Thoracic aorta (tissue), 2 donors: ENCODE measurements at regions not wholly inside any gene's neighbourhood (a gene's known extent, or its start where the extent isn't known, plus 50 kb on each side); places are given as distances from the start of the nearest gene placed in this dataset.

Experiments
- ATAC-seq: fragments of 150-250 bp; one replicate; pipeline ENCODE4 v1.8.0; 2017; ENCODE audit warnings: low read depth; ENCODE audit not compliant: insufficient number of reproducible peaks, low FRiP score
- DNase-seq: peaks from one replicate; pipeline ENCODE4 v3.0.0-alpha.2; 2020; ENCODE audit warnings: low spot score
- H3K27ac ChIP-seq, 2 donors: fragments of 200-600 bp; sonication (generic); 1 replicate in 1 of 2; 2 replicates in 1 of 2; pipeline ENCODE4 v1.5.1; 2016; ENCODE audit warnings: mild to moderate bottlenecking in 2 of 2, moderate library complexity in 2 of 2
- H3K27me3 ChIP-seq: fragments of 200-600 bp; sonication (generic); replicated peaks from 2 replicates; pipeline ENCODE4 v1.6.0; 2016; ENCODE audit warnings: mild to moderate bottlenecking; ENCODE audit not compliant: insufficient read depth
- H3K36me3 ChIP-seq: fragments of 200-600 bp; sonication (generic); one replicate; pipeline ENCODE4 v1.5.1; 2016
- H3K4me1 ChIP-seq, 2 donors: fragments of 200-600 bp; sonication (generic); 1 replicate in 1 of 2; 2 replicates in 1 of 2; pipeline versions ENCODE4 v1.5.1 to v1.6.0; 2016; ENCODE audit warnings: low read depth in 2 of 2, mild to moderate bottlenecking in 1 of 2; ENCODE audit not compliant: control insufficient read depth in 1 of 2
- H3K4me3 ChIP-seq: fragments of 200-600 bp; sonication (generic); 2 replicates; pipeline ENCODE4 v1.5.1; 2016; ENCODE audit warnings: mild to moderate bottlenecking
- H3K9me3 ChIP-seq: fragments of 200-600 bp; sonication (generic); 2 replicates; pipeline ENCODE4 v1.5.1; 2016
- CTCF ChIP-seq: fragments of 200-600 bp; sonication (generic); IDR thresholded peaks from one replicate; pipeline ENCODE4 v1.5.1; 2019; ENCODE audit warnings: antibody characterized with exemption

DNA sequence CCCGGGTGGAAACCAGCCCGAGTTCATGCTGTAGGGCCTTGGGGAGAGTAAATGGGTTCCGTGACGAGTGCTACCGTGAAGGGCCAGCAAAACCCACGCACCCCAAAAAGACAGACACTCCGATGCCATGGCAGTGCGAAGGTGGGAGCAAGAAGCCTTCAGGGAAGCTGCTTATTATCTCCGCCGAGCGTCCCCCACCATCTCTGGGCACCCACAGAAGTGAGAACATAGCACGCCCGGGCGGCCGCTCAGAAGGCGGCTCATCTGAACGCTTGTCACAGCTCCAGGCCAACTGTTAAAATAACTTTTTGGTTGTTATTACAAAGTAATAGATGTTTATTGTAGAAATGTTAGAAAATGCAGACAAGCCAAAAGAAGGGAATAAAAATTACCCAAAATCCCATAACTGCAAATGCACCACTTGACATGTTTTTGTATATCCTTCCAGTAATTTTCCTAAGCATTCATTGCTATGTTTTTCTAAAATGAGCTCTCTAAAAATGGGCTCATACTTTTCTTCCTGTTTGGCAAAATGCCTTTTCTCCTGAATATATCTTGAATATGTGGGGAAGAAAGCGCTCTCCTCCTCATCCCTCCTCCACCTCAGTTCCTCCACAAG is 234.9 kb downstream of the NPHP4 start:
- no peak for DNase-seq
- no peaks in the 10 kb centered on the region for H3K4me1 ChIP-seq
- TF ChIP-seq CTCF = no peak
- H3K27ac ChIP-seq = no peak overlapping the region
- no peak for ATAC-seq
- no peak overlapping the region for H3K4me3 ChIP-seq
- no peaks in the 10 kb centered on the region for H3K27me3 ChIP-seq
- no peaks in the 10 kb centered on the region for H3K9me3 ChIP-seq
- no peaks in the 10 kb centered on the region for H3K36me3 ChIP-seq

GRCh38 chr1:5756434-5757186 is 235.6 kb downstream of the NPHP4 start:
- Histone ChIP-seq H3K4me1 (no peaks in the 10 kb centered on the region), H3K4me3 (no peak overlapping the region), H3K27me3 (no peaks in the 10 kb centered on the region), H3K9me3 (no peaks in the 10 kb centered on the region), H3K27ac (no peak overlapping the region), H3K36me3 (no peaks in the 10 kb centered on the region)
- TF ChIP-seq CTCF = no peak
- ATAC-seq (no peak), DNase-seq (no peak)

GRCh38 chr1:5755552-5756125 is 236.6 kb downstream of the NPHP4 start:
- no peak for DNase-seq
- Histone ChIP-seq H3K4me3 (no peak overlapping the region), H3K27ac (no peak overlapping the region), H3K4me1 (no peaks in the 10 kb centered on the region), H3K9me3 (no peaks in the 10 kb centered on the region), H3K27me3 (no peaks in the 10 kb centered on the region), H3K36me3 (no peaks in the 10 kb centered on the region)
- no peak for ATAC-seq
- no peak for TF ChIP-seq CTCF

- no peak overlapping the region for H3K4me3 ChIP-seq
- no peak for TF ChIP-seq CTCF
- H3K4me1 ChIP-seq = no peaks in the 10 kb centered on the region
- H3K36me3 ChIP-seq = no peaks in the 10 kb centered on the region
- ATAC-seq = no peak
- H3K27ac ChIP-seq = no peak overlapping the region
- H3K9me3 ChIP-seq = no peaks in the 10 kb centered on the region
- no peak for DNase-seq
- H3K27me3 ChIP-seq = no peaks in the 10 kb centered on the region
Measured at GRCh38 chr1:5754817-5755551, 237.2 kb downstream of the NPHP4 start.
